H1 (cell line): ENCODE measurements at regions not wholly inside any gene's neighbourhood (a gene's known extent, or its start where the extent isn't known, plus 50 kb on each side); places are given as distances from the start of the nearest gene placed in this dataset.

Experiments
- CTCF ChIP-seq, 3 experiments: IDR thresholded peaks; 1 replicate in 2 of 3; 2 replicates in 1 of 3; pipeline versions ENCODE4 v1.5.1 to v1.6.1; 2011; ENCODE audit warnings: low read length in 3 of 3, mild to moderate bottlenecking in 3 of 3, inconsistent platforms in 2 of 3, low read depth in 1 of 3, moderate library complexity in 1 of 3; ENCODE audit not compliant: insufficient read depth in 1 of 3; ENCODE audit errors: control extremely low read depth in 1 of 3
- EGR1 ChIP-seq: IDR thresholded peaks from 2 replicates; pipeline ENCODE4 v1.6.1; 2011; ENCODE audit warnings: low read depth, low read length, borderline replicate concordance
- EP300 ChIP-seq, 2 experiments: IDR thresholded peaks; 1 replicate in 1 of 2; 2 replicates in 1 of 2; pipeline ENCODE4 v1.6.1; 2011 to 2012; ENCODE audit warnings: low read depth in 2 of 2, low read length in 2 of 2, mild to moderate bottlenecking in 2 of 2, borderline replicate concordance in 1 of 2, inconsistent platforms in 1 of 2, moderate library complexity in 1 of 2
- GABPA ChIP-seq: IDR thresholded peaks from 2 replicates; pipeline ENCODE4 v1.6.1; 2011; ENCODE audit warnings: mild to moderate bottlenecking, low read length, moderate library complexity, borderline replicate concordance; ENCODE audit not compliant: insufficient read depth
- HDAC2 ChIP-seq, 2 experiments: fragments of 300-600 bp in 1 of 2; sonication (generic) in 1 of 2; IDR thresholded peaks; 2 replicates each; pipeline ENCODE4 v1.6.1; 2011 to 2012; ENCODE audit warnings: low read depth in 2 of 2, low read length in 2 of 2, mild to moderate bottlenecking in 2 of 2, moderate library complexity in 2 of 2, borderline replicate concordance in 1 of 2, inconsistent platforms in 1 of 2
- RAD21 ChIP-seq, 2 experiments: IDR thresholded peaks in 1 of 2; conservative IDR thresholded peaks in 1 of 2; 2 replicates each; pipeline ENCODE4 v1.6.1; 2011; ENCODE audit warnings: low read depth in 2 of 2, low read length in 2 of 2, improper control_type of control experiment in 1 of 2, inconsistent platforms in 1 of 2, mild to moderate bottlenecking in 1 of 2, moderate library complexity in 1 of 2

- TF ChIP-seq HDAC2 (IDR thresholded peaks at IDR 0.05; ENCODE audit: borderline replicate concordance in 1 of 2, low read depth in 2 of 2, low read length in 2 of 2) (no peak), GABPA (no peak), CTCF (IDR thresholded peaks at IDR 0.05; ENCODE audit: control extremely low read depth in 1 of 3, insufficient read depth in 1 of 3, low read depth in 1 of 3, low read length in 3 of 3) (no peak), EP300 (IDR thresholded peaks at IDR 0.05; ENCODE audit: borderline replicate concordance in 1 of 2, low read depth in 2 of 2, low read length in 2 of 2) (no peak), RAD21 (IDR thresholded peaks at IDR 0.05 in 1 of 2, conservative IDR thresholded peaks at IDR 0.05 in 1 of 2; ENCODE audit: low read depth in 2 of 2, low read length in 2 of 2) (no peak), EGR1 (no peak)
These were observed 748.6 kb downstream of the STPG2 start for GRCh38 chr4:97394653-97395052.
